PC-3 (cell line): ENCODE measurements at regions not wholly inside any gene's neighbourhood (a gene's known extent, or its start where the extent isn't known, plus 50 kb on each side); places are given as distances from the start of the nearest gene placed in this dataset.

Experiments
- ATAC-seq: fragments of 200-7000 bp; cut with Tn5 transposase; 2 replicates; pipeline ENCODE4 v1.9.1; 2020; ENCODE audit warnings: mild to moderate bottlenecking, moderate library complexity
- BruUV-seq: library from RNA; stranded (reverse); fragments of 400-500 nt; replicated peaks from 2 replicates; lab custom pipeline; 2021; lab: Mats Ljungman, UMichigan
- CTCF ChIA-PET: fragments of 300-600 bp; sonication (Branson Sonifier 250); formaldehyde crosslinking; loops from one replicate; lab custom pipeline; 2022; ENCODE audit warnings: antibody characterized with exemption; lab: Charles Lee
- POLR2A ChIA-PET: fragments of 300-600 bp; sonication (Branson Sonifier 250); formaldehyde crosslinking; loops from one replicate; lab custom pipeline; 2022; ENCODE audit warnings: antibody characterized with exemption; ENCODE audit not compliant: unreplicated experiment; lab: Charles Lee
- DNase-seq: peaks from one replicate; pipeline ENCODE4 v3.0.0-alpha.2; 2015
- H2AFZ ChIP-seq: fragments of 300-600 bp; sonication (generic); 2 replicates; pipeline ENCODE4 v1.6.0; 2016; ENCODE audit warnings: antibody characterized with exemption, low read length
- H3F3A ChIP-seq: fragments of 300-600 bp; sonication (generic); one replicate; pipeline ENCODE4 v1.6.0; 2017; ENCODE audit warnings: antibody characterized with exemption, low read length, control low read depth, mild to moderate bottlenecking; ENCODE audit not compliant: unreplicated experiment
- H3K27ac ChIP-seq: fragments of 300-600 bp; sonication (generic); 2 replicates; pipeline ENCODE4 v1.5.1; 2016; ENCODE audit warnings: mild to moderate bottlenecking, low read length
- H3K27me3 ChIP-seq: fragments of 300-600 bp; sonication (generic); 2 replicates; pipeline ENCODE4 v1.6.1; 2016; ENCODE audit warnings: low read length, mixed read lengths
- H3K36me3 ChIP-seq: fragments of 300-600 bp; sonication (generic); 2 replicates; pipeline ENCODE4 v1.6.1; 2016; ENCODE audit warnings: low read depth, mixed run types, low read length, mixed read lengths
- H3K4me1 ChIP-seq: fragments of 300-600 bp; sonication (generic); 2 replicates; pipeline ENCODE4 v1.5.1; 2016; ENCODE audit warnings: low read length; ENCODE audit not compliant: insufficient read depth
- H3K4me2 ChIP-seq: fragments of 300-600 bp; sonication (generic); 2 replicates; pipeline ENCODE4 v1.6.0; 2016; ENCODE audit warnings: low read length
- H3K4me3 ChIP-seq: fragments of 300-600 bp; sonication (generic); 2 replicates; pipeline ENCODE4 v1.5.1; 2016; ENCODE audit warnings: mild to moderate bottlenecking, low read length, mixed read lengths
- H3K79me2 ChIP-seq: fragments of 300-600 bp; sonication (generic); 2 replicates; pipeline ENCODE4 v1.6.1; 2017; ENCODE audit warnings: low read length, mixed read lengths
- H3K9ac ChIP-seq: fragments of 300-600 bp; sonication (generic); 2 replicates; pipeline ENCODE4 v1.6.0; 2016; ENCODE audit warnings: mild to moderate bottlenecking, low read length
- H3K9me2 ChIP-seq: fragments of 300-600 bp; sonication (generic); replicated peaks from 2 replicates; pipeline ENCODE4 v1.6.1; 2016; ENCODE audit warnings: mixed run types, low read length, mixed read lengths
- H3K9me3 ChIP-seq: fragments of 300-600 bp; sonication (generic); 2 replicates; pipeline ENCODE4 v1.6.1; 2016; ENCODE audit warnings: low read length, mixed read lengths
- H4K20me1 ChIP-seq: fragments of 300-600 bp; sonication (generic); 2 replicates; pipeline ENCODE4 v1.6.1; 2016; ENCODE audit warnings: low read length, mixed read lengths
- EZH2 ChIP-seq: fragments of 300-600 bp; sonication (generic); IDR thresholded peaks from one replicate; pipeline ENCODE4 v1.6.1; 2017; ENCODE audit warnings: antibody characterized with exemption, mild to moderate bottlenecking, low read length; ENCODE audit not compliant: unreplicated experiment
- EZH2phosphoT487 ChIP-seq: fragments of 300-600 bp; sonication (generic); IDR thresholded peaks from 2 replicates; pipeline ENCODE4 v1.6.1; 2018; ENCODE audit warnings: mild to moderate bottlenecking, antibody characterized with exemption, low read length, borderline replicate concordance
- intact Hi-C: fragments of 100-400 bp; cut with micrococcal nuclease; formaldehyde crosslinking; loops from 2 replicates; pipeline ENCODE4 v1.9.0; 2023
- TF ChIP-seq, protein P1 (sequence below): fragments of 300-600 bp; sonication (generic); conservative IDR thresholded peaks from 2 replicates; pipeline ENCODE4 v1.5.1; 2017; ENCODE audit warnings: antibody characterized with exemption, low read depth, mild to moderate bottlenecking, low read length

DNA sequence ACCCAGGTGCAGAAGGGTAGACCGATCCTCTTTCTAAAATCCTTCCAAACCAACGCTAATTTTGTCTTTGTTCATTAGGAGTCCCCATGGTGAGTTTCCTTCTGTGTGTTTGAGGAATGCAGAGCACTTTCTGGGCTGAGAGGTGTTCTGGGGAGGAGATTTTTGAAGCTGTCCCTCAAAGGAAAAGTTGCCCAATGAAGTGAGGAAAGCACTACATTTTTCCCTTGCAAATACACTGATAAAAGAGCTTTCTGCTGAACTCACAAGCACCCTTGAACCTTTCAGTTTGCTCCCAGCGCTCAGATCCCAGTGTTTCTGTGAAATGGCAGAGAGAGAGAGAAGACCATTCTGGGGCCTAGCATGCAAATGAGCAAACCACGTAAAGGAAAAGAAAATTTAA is 299.6 kb upstream of the FANCL start:
- peaks cover 7% of the 10 kb centered on the region; the same call in 1 of the 2 replicates for H3K4me1 ChIP-seq
- no peak for DNase-seq
- CTCF ChIA-PET: interaction anchor here (0.6 kb wide), 1 partner anchor 91 kb away, joined by 3 read pairs; no protein-coding TSS in a partner anchor
- BruUV-seq: no TSS peak
- H3K4me3 ChIP-seq: no peak overlapping the region
- H3K9me2 ChIP-seq: no peaks in the 10 kb centered on the region
- H3K9ac ChIP-seq: no peak overlapping the region
- no peak overlapping the region for H3K4me2 ChIP-seq
- H3K27me3 ChIP-seq: no peaks in the 10 kb centered on the region
- H3K79me2 ChIP-seq: no peaks in the 10 kb centered on the region
- no peaks in the 10 kb centered on the region for H3F3A ChIP-seq
- POLR2A ChIA-PET: no interaction called here
- no peaks in the 10 kb centered on the region for H4K20me1 ChIP-seq
- no peak for ATAC-seq
- intact Hi-C loops: no loop called here
- no peak overlapping the region for H3K27ac ChIP-seq
- TF ChIP-seq EZH2 (no peak), EZH2phosphoT487 (no peak)
- TF ChIP-seq, protein P1, sequence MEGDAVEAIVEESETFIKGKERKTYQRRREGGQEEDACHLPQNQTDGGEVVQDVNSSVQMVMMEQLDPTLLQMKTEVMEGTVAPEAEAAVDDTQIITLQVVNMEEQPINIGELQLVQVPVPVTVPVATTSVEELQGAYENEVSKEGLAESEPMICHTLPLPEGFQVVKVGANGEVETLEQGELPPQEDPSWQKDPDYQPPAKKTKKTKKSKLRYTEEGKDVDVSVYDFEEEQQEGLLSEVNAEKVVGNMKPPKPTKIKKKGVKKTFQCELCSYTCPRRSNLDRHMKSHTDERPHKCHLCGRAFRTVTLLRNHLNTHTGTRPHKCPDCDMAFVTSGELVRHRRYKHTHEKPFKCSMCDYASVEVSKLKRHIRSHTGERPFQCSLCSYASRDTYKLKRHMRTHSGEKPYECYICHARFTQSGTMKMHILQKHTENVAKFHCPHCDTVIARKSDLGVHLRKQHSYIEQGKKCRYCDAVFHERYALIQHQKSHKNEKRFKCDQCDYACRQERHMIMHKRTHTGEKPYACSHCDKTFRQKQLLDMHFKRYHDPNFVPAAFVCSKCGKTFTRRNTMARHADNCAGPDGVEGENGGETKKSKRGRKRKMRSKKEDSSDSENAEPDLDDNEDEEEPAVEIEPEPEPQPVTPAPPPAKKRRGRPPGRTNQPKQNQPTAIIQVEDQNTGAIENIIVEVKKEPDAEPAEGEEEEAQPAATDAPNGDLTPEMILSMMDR: no peak
- H3K9me3 ChIP-seq: no peaks in the 10 kb centered on the region
- H2AFZ ChIP-seq: no peak overlapping the region
- H3K36me3 ChIP-seq: no peaks in the 10 kb centered on the region

DNA sequence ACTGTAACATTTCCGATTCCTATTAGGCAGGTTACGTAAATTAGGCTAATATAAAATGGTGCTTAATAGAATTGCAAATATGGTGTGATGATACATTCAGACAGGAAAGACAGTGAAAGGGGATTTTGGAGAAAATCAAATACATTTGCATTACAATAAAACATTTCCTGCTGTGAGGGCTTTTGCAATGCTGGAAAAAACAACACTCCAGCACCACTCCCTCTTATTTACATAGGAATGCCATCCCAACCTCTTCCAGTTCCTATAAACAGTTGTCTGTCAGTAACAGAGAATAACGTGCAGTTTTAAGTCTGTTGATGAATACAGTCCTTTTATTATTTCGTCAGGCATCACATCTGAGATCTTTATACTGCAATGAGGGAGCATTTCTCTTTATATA is 298.8 kb upstream of the FANCL start:
- H3K27me3 ChIP-seq: no peaks in the 10 kb centered on the region
- no peaks in the 10 kb centered on the region for H3K79me2 ChIP-seq
- H3F3A ChIP-seq: no peaks in the 10 kb centered on the region
- BruUV-seq: no TSS peak
- H3K4me2 ChIP-seq: peak overlapping the region; percentile 41
- no peak overlapping the region for H3K9ac ChIP-seq
- CTCF ChIA-PET: no interaction called here
- H3K4me3 ChIP-seq: no peak overlapping the region
- H3K9me3 ChIP-seq: no peaks in the 10 kb centered on the region
- H3K36me3 ChIP-seq: no peaks in the 10 kb centered on the region
- ATAC-seq (peak; percentile 83), DNase-seq (peak; percentile 15)
- TF ChIP-seq, protein P1: no peak
- TF ChIP-seq EZH2 (no peak), EZH2phosphoT487 (no peak)
- POLR2A ChIA-PET: no interaction called here
- no peak overlapping the region for H3K27ac ChIP-seq
- H2AFZ ChIP-seq: no peak overlapping the region
- H3K4me1 ChIP-seq: peaks cover 7% of the 10 kb centered on the region; the same call in 1 of the 2 replicates
- no peaks in the 10 kb centered on the region for H3K9me2 ChIP-seq
- intact Hi-C loops: no loop called here
- H4K20me1 ChIP-seq: no peaks in the 10 kb centered on the region

DNA sequence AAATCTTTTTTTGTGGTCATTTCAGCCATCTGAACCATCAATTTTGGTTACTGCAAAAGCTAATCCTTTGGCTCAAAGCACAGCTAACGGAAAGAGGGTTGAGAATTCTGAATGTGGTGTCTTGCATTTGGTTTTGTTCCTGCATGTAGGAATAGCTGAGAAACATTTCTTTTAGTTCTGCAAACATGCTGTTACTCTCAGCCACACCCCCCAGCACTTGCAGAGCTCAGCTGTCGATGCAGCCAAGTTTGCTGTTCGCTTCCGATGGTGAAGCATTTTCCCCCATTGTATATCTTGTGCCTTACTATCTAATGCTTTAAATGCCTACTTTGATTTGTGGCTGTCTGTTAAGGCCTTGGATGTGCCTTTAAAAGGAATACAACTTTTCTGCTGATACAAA is 294.9 kb upstream of the FANCL start:
- Histone ChIP-seq H3K79me2 (no peaks in the 10 kb centered on the region), H3K9me3 (no peaks in the 10 kb centered on the region), H3K27ac (no peak overlapping the region), H3K9me2 (no peaks in the 10 kb centered on the region), H3K4me1 (peaks cover 16% of the 10 kb centered on the region; the same call in 1 of the 2 replicates), H4K20me1 (no peaks in the 10 kb centered on the region), H3K9ac (no peak overlapping the region), H3K4me3 (no peak overlapping the region), H3K27me3 (no peaks in the 10 kb centered on the region), H2AFZ (no peak overlapping the region), H3K4me2 (no peak overlapping the region), H3K36me3 (no peaks in the 10 kb centered on the region), H3F3A (no peaks in the 10 kb centered on the region)
- ChIA-PET CTCF (no interaction called here), POLR2A (no interaction called here)
- TF ChIP-seq, protein P1: no peak
- no peak for TF ChIP-seq EZH2
- no peak for TF ChIP-seq EZH2phosphoT487
- ATAC-seq (no peak), DNase-seq (no peak)
- intact Hi-C loops: no loop called here
- BruUV-seq: no TSS peak
